HL-60/S4 treated with retinoic acid at 250 ng/mL for 4 days and 3 days (cell line): ENCODE measurements at regions not wholly inside any gene's neighbourhood (a gene's known extent, or its start where the extent isn't known, plus 50 kb on each side); places are given as distances from the start of the nearest gene placed in this dataset.

Experiments
- in situ Hi-C: fragments of 300-500 bp; cut with MboI; formaldehyde crosslinking; loops from 2 replicates; pipeline ENCODE4 v1.7.0; 2022; ENCODE audit warnings: low sequenced_read_pairs

GRCh38 chr5:125037530-125037929 is 291.1 kb upstream of the ZNF608 start:
- in situ Hi-C loops, result no loop called here

DNA sequence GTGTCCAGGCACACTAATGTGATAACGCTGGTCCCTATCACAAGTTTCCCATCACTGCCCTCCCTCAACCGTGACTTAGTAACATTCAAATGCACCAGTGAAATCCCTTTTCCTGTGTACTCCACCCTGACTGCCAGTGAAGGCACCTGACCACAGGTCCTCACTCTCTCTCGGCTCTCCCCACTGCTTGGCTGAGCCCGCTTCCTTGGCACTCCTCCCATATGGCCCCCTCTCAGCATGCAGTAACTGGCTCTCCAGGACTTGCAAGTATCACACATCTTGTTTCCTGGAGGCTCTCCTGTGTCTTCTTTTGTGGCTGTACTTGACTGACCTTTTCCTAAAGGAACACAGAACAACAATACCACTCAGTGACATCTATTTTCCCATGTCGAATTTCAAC is 292.0 kb upstream of the ZNF608 start:
- in situ Hi-C loops, result no loop called here

DNA sequence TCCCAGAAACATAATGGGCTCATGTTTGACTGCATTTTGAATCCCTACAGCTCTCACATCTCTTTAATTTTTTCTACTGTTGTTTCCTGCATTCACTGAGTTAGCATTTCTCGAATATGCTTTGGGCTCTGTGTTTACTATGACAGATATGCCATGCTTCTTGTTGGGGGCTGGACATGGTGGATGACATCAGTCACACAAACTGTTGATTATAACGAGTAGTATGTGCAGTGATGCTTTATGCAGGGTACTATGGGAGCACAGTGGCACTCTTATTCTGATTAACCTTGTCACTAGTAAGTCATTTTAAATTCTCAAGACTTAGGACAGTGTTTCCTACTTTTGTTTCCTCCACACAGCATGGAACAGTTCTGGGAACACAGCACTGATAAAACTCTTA is 295.4 kb upstream of the ZNF608 start:
- in situ Hi-C loops, result no loop called here

DNA sequence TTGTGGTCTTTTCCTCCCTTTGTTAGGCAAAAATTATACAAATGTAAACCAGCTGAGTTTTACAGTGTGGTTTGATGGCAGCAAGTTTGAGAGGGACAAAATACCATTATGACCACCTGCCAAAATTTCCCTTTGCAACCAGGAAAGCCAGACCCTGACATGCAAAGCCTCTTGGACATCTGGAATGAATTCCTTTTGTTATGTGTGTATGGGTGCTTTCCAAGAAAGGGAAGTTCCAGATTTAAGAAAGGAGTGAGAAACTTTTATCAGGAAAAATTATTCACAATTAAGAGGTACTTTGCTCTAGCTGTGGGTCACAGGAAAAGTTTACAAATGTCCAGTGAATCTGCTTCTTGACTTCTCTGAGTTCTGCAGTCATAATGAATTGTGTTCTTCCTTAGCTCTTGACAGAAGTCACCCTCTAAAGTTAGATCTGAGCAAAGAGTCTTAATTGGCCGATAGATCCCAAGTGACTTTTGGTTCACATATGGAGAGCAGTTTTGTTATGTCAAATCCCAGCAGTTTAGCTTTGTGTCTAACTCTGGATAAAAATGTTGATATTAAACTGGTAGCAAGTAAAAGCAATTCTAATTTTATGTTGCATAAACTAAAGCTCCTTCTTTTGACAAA is 295.9 kb upstream of the ZNF608 start:
- in situ Hi-C loops, result no loop called here

DNA sequence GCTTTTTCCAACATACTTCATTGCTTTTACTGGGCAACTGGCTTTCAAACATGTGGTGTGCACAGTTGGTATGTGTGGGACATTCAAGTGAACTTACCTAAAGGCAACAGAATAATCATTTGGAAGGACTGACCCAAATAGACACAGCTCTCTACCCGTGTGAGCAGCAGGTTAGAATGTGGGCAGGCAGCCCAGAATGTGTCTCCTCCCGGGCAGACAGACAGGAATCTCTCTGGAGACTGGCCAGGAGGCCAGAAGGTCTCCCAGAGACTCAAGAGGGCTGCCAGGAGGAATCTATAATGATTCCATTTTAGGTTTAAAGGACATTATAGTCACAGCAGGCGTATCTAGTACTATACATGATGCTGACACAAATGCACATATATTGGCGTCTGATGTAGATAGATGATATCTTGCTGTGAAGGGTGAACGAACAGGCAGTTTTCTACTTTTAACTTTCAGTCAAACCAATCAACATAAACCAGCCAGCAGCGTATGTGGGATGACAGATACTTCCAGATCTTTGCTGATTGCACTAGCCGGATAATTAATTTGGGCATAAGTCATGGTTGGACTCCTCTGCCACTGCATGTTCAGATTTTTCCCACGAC is 297.4 kb upstream of the ZNF608 start:
- in situ Hi-C loops, result no loop called here

DNA sequence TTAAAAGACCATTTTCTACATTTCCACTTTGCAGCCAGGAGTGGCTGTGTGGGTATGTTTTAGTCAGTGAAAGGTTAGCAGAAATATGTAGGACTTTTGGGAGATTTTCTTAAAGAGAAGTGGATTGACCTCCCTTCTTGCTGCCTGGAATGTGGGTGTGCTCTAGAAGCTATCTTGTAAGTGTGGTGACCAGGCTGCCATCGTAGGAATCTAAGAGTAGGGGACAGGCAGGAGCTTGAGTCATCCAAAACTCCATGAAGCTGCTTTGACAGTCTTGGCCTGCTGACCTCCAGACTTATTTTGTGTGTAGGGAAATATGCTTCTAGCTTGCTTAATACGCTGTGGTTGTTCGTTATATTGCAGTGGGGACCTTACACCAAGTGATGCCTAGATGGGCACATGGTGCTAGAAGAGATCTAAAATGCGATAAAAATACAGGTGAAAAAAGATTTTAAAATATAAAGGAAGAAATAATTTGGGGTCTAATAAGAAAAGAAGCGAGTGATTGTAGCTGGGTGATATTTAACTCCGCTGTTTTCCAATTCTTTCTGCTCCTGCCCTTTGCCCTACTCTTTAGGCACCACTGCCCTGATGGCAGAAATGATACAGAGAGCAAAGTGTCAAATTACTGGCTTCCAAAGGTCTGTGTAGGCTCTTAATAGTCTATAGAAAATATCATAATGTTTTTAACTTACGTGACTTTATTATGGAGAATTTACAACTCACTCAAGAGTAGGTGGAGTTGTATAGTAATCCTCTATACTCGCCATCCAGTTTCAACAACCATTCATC is 298.2 kb upstream of the ZNF608 start:
- in situ Hi-C loops, result no loop called here

DNA sequence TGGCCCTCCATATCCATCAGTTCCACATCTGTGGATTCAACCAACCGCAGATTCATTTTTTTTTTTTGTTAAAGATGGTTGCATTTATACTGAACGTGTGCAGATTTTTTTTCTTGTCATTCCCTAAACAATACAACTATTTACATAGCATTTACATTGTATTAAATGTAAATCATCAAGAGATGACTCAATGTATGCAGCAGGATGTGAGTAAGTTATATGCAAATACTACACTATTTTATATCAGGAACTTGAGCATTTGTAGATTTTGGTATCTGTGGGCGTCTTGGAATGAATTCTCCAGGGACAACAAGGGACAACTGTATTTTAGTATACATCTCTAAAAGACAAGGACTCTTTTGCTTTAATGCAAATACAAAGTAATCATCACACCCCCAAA is 299.2 kb upstream of the ZNF608 start:
- in situ Hi-C loops, result no loop called here

DNA sequence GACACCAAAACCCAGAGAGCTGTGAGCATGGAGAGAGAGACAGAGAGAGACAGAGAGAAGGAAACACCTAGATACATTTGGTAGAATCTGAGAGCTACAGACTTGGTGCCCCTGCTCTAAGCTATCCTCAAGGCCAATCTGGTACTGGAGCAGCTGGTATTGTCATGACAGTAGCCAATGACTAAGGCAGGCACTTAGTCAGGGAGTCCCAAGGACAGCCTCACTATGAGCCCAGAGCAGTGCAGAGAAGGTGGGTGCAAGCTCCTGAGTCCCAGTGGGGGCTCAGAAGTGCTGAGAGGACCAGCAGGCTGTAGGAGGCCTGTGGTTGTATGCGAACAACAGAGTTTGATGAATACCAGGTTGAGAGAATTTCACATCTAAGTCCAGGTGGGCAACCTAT is 300.4 kb upstream of the ZNF608 start:
- in situ Hi-C loops, result no loop called here

DNA sequence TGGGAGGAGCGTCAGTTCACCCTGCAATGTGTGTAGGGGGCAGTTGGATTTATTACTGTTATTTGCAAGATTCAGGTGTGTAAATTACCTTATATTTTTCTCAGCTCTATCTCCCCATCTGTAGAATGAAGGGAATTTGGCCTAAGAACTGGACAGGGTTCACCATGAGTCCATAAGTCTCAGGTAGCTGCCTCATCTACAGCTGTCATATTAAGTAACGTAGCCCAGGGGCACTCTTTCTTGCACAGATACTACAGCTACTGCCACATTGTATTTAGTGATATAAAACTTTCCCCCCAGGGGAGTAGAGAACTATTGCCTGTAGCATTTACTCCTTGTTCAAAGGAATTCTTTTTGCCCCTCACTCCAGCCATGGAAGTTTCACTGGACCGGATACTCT is 301.4 kb upstream of the ZNF608 start:
- in situ Hi-C loops, result no loop called here

GRCh38 chr5:125049721-125050702 is 303.6 kb upstream of the ZNF608 start:
- in situ Hi-C loops, result no loop called here

- in situ Hi-C loops, result no loop called here
Observed at GRCh38 chr5:125050926-125051325, 304.5 kb upstream of the ZNF608 start.

GRCh38 chr5:125052584-125052983 is 306.1 kb upstream of the ZNF608 start:
- in situ Hi-C loops, result no loop called here

GRCh38 chr5:125053179-125053578 is 306.7 kb upstream of the ZNF608 start:
- in situ Hi-C loops, result no loop called here

- in situ Hi-C loops, result no loop called here
Observed at GRCh38 chr5:125054146-125054545, 307.7 kb upstream of the ZNF608 start.

- in situ Hi-C loops, result no loop called here
Observed at GRCh38 chr5:125056671-125057485, 310.4 kb upstream of the ZNF608 start.

DNA sequence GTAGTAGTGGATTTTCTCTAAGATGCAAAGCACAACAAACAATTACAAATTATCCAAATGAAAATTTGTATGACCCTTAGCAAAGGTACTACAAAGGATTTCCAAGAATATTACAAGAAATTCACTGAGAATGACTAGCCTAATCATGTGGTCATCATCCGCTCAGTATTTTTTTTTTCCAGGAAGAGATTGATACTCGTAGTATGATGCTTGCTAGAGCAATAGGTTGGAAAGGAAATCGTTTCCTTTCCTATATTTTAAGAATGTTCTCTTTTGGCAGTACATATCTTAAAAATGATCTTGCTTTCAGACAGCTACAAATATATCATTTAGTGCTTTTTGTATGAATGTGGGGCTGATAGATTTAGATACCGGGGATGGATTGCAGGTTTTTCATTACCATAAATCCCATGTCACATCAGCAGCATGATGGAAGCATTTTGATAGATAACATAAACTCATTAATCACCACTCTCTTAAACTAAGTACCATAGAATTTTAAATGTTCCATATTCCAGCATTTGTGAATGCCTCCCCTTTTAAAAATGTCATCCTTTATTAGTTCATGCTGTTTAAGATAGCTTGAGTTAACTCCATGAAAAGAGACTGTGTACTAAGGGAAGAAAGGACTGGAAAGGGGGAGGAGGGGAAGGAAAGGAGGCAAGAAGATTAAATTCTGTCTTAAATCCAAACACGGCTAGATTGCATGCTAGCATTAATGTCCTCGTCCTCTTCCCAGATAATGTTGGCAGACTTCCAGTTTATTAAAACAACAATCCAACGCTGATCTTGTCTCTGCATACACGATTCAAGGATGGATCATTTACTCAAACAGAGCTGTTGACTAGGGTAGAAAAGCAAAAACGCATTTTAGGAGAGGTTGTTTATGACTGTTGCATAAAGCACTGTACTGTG is 311.7 kb upstream of the ZNF608 start:
- in situ Hi-C loops, result no loop called here

DNA sequence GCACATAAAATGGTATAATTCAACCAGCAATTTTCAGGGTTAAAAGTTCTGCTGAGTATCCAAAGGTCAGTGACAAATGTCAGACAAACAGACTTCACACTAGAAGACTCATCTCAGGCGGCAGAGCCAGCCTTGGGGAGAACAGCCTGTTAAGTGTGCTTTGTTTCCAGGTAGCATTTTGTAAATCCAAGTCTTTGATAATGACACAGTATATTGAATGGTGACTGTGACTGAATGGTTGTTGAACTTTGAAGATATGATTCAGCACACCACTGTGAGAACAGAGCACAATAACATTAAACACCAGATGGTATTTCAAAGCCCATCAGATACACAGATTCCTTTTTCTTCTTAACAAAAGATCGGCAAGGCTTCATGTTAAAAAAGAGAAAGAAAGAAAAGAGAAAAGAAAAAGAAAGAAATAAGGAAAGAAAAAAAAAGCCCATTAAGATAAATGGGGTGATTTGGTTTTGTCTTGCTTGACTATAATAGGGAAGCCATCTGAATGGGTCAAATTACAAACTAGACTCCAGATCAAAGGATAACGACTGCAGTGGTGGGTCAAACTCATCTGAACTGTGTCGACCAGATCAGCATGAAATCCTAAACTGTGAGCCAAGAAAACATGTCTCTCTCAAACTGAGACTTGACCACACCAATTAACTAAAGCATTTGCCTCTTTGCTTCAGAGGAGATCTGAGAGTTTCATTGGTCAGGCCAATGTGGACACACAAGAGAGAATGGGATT is 313.0 kb upstream of the ZNF608 start:
- in situ Hi-C loops, result no loop called here

DNA sequence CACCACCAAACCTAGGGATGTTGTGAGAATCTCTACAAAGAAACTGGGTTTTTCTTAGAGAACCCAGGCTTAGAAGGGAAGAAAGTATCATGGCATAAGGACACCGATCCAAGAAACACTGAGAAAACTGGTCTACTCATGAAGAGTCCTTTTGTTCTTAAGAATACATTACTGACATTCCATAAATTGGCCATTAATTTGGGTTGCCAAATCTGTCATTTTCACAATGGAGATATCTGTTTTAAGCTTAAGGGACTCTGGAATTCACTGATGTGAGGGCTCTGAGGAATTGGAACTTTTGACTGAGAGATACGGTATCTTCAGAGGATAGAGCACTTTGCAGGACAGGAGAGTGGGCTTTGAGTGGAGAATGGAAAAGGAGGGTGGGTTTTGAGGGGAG is 315.3 kb upstream of the ZNF608 start:
- in situ Hi-C loops, result no loop called here
